ENCODE measurements at regions not wholly inside any gene's neighbourhood (a gene's known extent, or its start where the extent isn't known, plus 50 kb on each side); places are given as distances from the start of the nearest gene placed in this dataset.

- Histone ChIP-seq H3K27me3 (ENCODE audit: control insufficient read depth, insufficient read depth, low read length) (no peaks in the 10 kb centered on the region), H3K4me3 (ENCODE audit: low read depth in 2 of 2, low read length in 2 of 2) (no peak overlapping the region), H3K4me1 (ENCODE audit: control insufficient read depth, insufficient read depth, low read length) (no peaks in the 10 kb centered on the region), H3K36me3 (ENCODE audit: control insufficient read depth, insufficient read depth, low read length) (no peaks in the 10 kb centered on the region), H3K27ac (ENCODE audit: low read length) (no peak overlapping the region; the same call in 1 of the 2 replicates), H3K9me3 (ENCODE audit: control insufficient read depth, insufficient read depth, low read depth, low read length) (no peaks in the 10 kb centered on the region)
- no peak for TF ChIP-seq TCF7L2 (IDR thresholded peaks at IDR 0.05; ENCODE audit: low read depth, low read length)
- no peak for TF ChIP-seq POLR2AphosphoS5 (IDR thresholded peaks at IDR 0.05; ENCODE audit: low read depth, low read length)
- TF ChIP-seq CTCF (IDR thresholded peaks at IDR 0.05): no peak
- no peak for TF ChIP-seq SIN3A (IDR thresholded peaks at IDR 0.05; ENCODE audit: borderline replicate concordance, insufficient read depth, low read depth, low read length)
- no peak for TF ChIP-seq REST (IDR thresholded peaks at IDR 0.05; ENCODE audit: insufficient read depth in 1 of 2, low read depth in 2 of 2, low read length in 1 of 2)
- CTCF ChIA-PET: no interaction called here
- BruUV-seq (replicated peaks): no TSS peak
- no peak for DNase-seq (ENCODE audit: low read depth, low spot score)
- in situ Hi-C loops (cut with HindIII; ENCODE audit: low pct_unique_long_range_greater_than_20kb, low sequenced_read_pairs) (no loop called here), intact Hi-C loops (cut with micrococcal nuclease; ENCODE audit: unreplicated experiment) (no loop called here)
- ATAC-seq: no peak
- POLR2A ChIA-PET: no interaction called here
Observed at GRCh38 chr6:147023148-147023547, 181.1 kb upstream of the STXBP5 start.

GRCh38 chr6:147023581-147023980 is 180.6 kb upstream of the STXBP5 start:
- no peak for ATAC-seq
- no peaks in the 10 kb centered on the region for H3K27me3 ChIP-seq (ENCODE audit: control insufficient read depth, insufficient read depth, low read length)
- ChIA-PET CTCF (no interaction called here), POLR2A (no interaction called here)
- no TSS peak for BruUV-seq (replicated peaks)
- no peaks in the 10 kb centered on the region for H3K4me1 ChIP-seq (ENCODE audit: control insufficient read depth, insufficient read depth, low read length)
- TF ChIP-seq TCF7L2 (IDR thresholded peaks at IDR 0.05; ENCODE audit: low read depth, low read length) (no peak), REST (IDR thresholded peaks at IDR 0.05; ENCODE audit: insufficient read depth in 1 of 2, low read depth in 2 of 2, low read length in 1 of 2) (no peak), POLR2AphosphoS5 (IDR thresholded peaks at IDR 0.05; ENCODE audit: low read depth, low read length) (no peak), SIN3A (IDR thresholded peaks at IDR 0.05; ENCODE audit: borderline replicate concordance, insufficient read depth, low read depth, low read length) (no peak), CTCF (IDR thresholded peaks at IDR 0.05) (no peak)
- H3K9me3 ChIP-seq (ENCODE audit: control insufficient read depth, insufficient read depth, low read depth, low read length): no peaks in the 10 kb centered on the region
- no peak for DNase-seq (ENCODE audit: low read depth, low spot score)
- in situ Hi-C loops (cut with HindIII; ENCODE audit: low pct_unique_long_range_greater_than_20kb, low sequenced_read_pairs) (no loop called here), intact Hi-C loops (cut with micrococcal nuclease; ENCODE audit: unreplicated experiment) (no loop called here)
- H3K4me3 ChIP-seq (ENCODE audit: low read depth in 2 of 2, low read length in 2 of 2): no peak overlapping the region
- no peak overlapping the region; the same call in 1 of the 2 replicates for H3K27ac ChIP-seq (ENCODE audit: low read length)
- H3K36me3 ChIP-seq (ENCODE audit: control insufficient read depth, insufficient read depth, low read length): no peaks in the 10 kb centered on the region
